GM11168 (cell line): ENCODE measurements at regions not wholly inside any gene's neighbourhood (a gene's known extent, or its start where the extent isn't known, plus 50 kb on each side); places are given as distances from the start of the nearest gene placed in this dataset.
"Not testable (repeated sequence)": the region's sequence is repeated elsewhere in the genome, so short reads cannot be mapped to it uniquely, and the experiment has no call there.

Source experiments
- in situ Hi-C: fragments of 300-500 bp; cut with MboI; formaldehyde crosslinking; loops from one replicate; pipeline ENCODE4 v1.12.0; 2022; ENCODE audit warnings: low sequenced_read_pairs; ENCODE audit not compliant: unreplicated experiment

DNA sequence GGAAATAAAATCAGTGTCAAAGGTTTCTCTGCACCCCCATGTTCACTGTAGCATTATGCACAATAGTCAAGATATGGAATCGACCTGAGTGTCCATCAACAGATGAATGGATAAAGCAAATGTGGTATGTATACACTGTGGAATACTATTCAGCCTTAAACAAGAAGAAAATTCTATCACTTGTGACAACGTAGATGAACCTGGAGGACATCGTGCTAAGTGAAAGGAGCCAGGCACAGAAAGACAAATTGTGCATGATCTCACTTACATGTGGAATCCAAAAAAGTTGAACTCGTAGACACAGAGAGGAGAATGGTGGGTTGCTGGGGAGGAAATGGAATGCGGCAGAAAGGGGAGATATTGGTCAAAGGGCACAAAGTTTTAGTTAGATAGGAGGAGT lies 136.3 kb upstream of the ESR1 start:
- in situ Hi-C loops = loop anchor here (10.0 kb wide), 2 partner anchors 226 to 454 kb away; no protein-coding TSS in a partner anchor

- in situ Hi-C loops = loop anchor here (10.0 kb wide), 2 partner anchors 230 to 450 kb away; no protein-coding TSS in a partner anchor
Observed at GRCh38 chr6:151674578-151674977, 132.9 kb upstream of the ESR1 start.

DNA sequence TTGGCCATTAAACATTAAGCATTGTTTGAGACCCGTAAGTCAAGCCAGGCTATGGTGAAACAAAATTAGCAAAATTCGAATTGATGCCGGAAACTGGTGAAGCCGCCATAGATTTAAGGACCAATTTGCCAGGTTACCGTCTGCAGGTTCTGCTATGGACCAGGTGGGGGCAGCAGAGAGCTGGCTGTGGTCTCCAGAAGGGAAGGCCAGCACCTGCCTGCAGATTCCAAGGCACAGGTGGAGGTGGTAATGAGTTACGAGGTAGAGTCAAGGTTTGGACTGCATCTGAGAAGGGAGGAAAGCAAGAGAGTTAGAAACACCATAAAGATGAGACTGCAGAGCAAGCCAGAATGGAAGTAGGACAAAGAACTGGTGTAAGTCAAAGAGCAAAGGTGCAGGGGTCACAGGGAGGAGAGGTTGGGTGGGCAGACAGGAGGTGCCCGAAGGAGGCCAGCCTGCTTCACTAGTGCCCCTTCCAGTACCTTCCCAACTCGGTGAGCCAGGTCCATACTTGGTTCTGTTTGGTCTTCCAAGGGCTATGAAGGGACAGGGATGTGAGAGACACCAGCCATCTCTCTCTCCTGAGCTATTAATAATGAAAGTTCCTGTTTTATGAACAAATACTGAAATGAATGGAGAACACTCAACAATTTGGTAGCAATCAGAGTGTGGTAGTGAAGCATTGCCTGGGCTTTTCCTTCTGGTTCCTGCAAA lies 131.6 kb upstream of the ESR1 start:
- in situ Hi-C loops = loop anchor here (10.0 kb wide), 2 partner anchors 231 to 449 kb away; no protein-coding TSS in a partner anchor

DNA sequence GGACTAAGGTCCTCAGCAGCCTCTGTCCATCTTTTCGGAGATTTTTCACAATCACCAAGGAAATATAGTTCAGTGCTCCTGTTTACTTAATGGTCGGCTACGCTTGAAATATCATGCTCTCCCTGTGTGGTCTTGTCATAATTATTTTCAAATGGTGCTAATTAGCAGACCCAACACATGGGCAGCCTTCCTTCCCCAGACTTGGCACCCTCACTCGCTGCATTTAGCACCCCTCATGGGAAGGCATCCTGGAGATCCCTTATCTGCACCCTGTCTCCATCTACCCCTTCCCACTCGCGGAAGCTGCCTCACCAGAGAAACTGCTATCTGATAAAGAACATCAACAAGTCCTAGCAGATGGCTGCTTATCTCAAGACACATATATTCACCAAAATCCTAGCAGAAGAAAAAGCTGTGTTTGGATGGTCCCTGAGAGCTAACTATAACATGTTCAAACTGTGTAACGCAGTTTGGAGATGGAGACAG lies 131.0 kb upstream of the ESR1 start:
- in situ Hi-C loops = loop anchor here (10.0 kb wide), 2 partner anchors 232 to 448 kb away; no protein-coding TSS in a partner anchor

GRCh38 chr6:151677404-151677803 lies 130.1 kb upstream of the ESR1 start:
- in situ Hi-C loops = loop anchor here (10.0 kb wide), 2 partner anchors 233 to 447 kb away; no protein-coding TSS in a partner anchor

GRCh38 chr6:151679081-151679480 lies 128.4 kb upstream of the ESR1 start:
- in situ Hi-C loops = loop anchor here (10.0 kb wide), 2 partner anchors 234 to 446 kb away; no protein-coding TSS in a partner anchor

- in situ Hi-C loops = loop anchor here (10.0 kb wide), 2 partner anchors 235 to 445 kb away; no protein-coding TSS in a partner anchor
Observed at GRCh38 chr6:151679941-151680340, 127.5 kb upstream of the ESR1 start.

- in situ Hi-C loops = no loop called here
Observed at GRCh38 chr6:151680846-151681432, 126.5 kb upstream of the ESR1 start.

DNA sequence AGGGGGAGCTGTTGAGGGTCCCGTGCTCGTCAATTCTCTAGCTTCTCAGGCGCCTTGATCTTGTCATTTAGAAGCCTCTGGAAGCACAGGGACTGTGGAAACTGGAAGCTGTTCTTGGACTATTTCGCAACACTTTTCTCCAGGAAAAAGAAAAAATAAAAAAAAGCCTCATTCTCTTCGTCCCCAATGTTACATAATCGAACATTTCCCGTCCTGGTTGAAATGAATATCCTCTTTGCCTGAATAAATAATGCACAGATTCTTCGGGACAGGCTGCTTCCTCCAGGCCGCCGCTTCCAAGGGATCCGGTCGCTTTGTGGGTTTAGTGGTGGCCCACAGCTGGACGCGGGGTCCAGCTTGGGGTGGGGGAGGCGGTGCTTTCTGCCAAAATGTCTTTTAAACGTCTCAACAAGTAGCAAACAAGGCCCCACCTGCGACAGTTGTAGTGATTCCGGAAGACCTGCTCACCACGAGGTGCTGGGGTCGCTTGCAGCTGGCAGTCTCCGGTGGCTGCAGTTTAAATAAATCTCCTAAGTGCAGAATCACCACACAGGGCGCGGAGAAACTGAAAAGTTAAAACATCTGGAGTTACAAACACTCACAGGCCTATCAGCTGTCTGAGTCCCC lies 125.9 kb upstream of the ESR1 start:
- in situ Hi-C loops = no loop called here

GRCh38 chr6:151682251-151682650 lies 125.2 kb upstream of the ESR1 start:
- in situ Hi-C loops = no loop called here

DNA sequence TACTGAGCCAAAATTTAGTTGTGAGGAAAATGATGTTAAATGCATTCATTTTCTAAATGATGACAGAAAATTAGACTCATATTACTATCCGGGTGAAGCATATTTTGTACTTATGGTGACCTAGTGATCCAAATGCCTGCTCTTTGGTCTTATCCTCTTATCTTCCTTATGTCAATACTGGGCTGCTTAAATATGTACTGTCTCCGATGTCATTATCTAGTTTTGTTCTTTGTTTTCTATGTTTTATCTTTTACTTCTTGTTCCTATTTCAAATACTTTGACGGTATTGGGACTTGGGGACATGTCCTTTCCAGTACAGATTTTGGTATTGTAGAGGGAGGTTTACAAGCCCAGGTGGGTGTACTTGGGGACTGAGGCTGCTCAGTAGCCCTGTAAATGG lies 124.6 kb upstream of the ESR1 start:
- in situ Hi-C loops = no loop called here

- in situ Hi-C loops = no loop called here
Observed at GRCh38 chr6:151683381-151683780, 124.1 kb upstream of the ESR1 start.

GRCh38 chr6:151689499-151690201 lies 117.8 kb upstream of the ESR1 start:
- in situ Hi-C loops = no loop called here

DNA sequence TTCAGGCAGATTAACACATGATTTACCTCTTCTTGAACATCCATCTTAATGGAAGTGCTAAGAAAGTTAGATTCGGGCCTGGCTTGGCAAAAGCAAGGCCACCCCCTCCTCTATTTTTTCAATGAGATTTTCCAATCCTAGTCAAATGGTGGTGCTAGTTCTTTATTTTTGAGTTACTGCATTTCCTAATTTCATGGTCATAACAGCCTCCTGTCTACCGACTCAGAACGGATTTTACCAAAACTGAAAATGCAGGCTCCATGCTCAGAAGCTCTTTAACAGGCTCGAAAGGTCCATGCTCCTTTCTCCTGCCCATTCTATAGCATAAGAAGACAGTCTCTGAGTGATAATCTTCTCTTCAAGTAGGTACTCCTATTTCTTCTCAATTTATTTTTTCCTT lies 117.2 kb upstream of the ESR1 start:
- in situ Hi-C loops = no loop called here

DNA sequence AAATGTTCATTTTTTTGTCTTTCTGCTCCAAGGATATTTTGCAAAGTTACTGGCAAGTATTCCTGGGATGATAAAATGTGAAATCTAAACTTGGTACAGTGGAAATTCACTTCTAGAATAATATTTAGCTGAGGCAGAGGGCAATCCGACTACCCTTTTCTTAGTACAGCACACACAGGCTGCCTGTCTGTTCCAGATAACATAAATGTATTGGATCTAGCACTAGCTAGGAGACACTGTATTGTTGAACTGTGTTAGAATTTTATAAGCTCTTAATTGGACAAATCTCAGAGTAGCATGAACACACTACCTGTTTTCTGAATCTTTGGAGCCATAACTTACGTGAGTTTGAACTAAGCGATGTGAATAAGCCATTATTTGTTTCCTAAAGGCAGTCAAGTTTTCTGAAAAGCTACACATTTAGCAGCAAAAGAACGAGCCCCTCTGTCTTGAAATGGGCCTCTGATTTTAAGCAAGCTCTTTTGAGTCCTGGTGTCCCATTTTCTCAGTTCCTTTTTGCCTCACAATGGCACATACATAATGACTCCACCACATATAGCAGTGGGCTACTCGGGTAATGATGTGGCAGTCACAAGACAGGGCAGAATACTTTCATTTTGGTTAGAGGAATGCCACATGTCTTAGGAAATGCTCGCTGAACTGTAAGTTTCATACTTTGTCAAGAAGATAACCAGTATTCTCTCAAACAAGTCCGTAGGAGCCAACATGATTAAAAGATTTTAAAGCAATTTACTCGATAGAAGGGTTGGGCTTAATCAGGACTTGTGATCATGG lies 116.5 kb upstream of the ESR1 start:
- in situ Hi-C loops = no loop called here

DNA sequence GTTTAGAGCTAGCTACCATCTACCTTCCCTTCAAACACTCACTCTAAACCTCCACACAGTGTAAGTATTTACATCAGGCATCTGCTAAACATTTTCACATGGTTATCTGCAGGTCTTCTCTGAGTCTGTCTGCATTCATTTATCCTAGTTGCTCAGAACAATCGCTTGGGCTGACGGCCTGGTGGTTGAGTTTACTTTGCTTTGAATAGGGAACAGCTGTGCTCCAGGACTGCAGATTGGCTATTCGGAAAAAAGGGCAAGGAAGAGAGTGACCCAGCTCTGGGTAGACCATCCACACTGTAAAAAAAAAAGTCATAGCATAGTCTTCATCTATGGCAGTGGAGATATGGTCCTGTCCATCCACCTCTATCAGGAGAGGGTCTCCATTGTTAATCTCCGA lies 115.3 kb upstream of the ESR1 start:
- in situ Hi-C loops = no loop called here

GRCh38 chr6:151693366-151693765 lies 114.1 kb upstream of the ESR1 start:
- in situ Hi-C loops = no loop called here

DNA sequence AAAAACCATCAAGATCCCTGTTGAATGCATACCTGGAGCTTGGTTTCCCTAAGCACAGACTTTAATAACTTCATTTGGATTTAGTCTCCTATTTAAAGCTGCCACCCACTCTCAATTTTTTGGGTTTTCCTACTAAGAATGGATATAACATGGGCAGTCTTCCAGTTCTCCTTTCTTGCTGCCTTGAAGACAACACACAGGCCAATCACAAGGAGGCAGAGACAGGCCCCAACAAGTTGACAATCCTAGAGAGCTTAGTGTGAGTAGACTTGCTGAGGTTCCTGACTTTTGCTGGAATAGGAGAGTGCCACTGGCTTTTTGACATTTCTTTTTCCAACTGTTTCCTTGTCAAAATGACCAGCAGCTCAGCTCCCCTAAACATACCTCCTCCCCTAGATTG lies 112.3 kb upstream of the ESR1 start:
- in situ Hi-C loops = no loop called here

GRCh38 chr6:151696302-151696701 lies 111.2 kb upstream of the ESR1 start:
- in situ Hi-C loops = not testable (repeated sequence)
